SK-N-MC (cell line): ENCODE measurements at regions not wholly inside any gene's neighbourhood (a gene's known extent, or its start where the extent isn't known, plus 50 kb on each side); places are given as distances from the start of the nearest gene placed in this dataset.

Experiments used
- EZH2 ChIP-seq: fragments of 200-600 bp; sonication (generic); IDR thresholded peaks from one replicate; pipeline ENCODE4 v1.6.1; 2017; ENCODE audit warnings: antibody characterized with exemption
- POLR2AphosphoS5 ChIP-seq: IDR thresholded peaks from 2 replicates; pipeline ENCODE4 v1.6.1; 2012; ENCODE audit warnings: mild to moderate bottlenecking, low read depth, low read length, borderline replicate concordance

DNA sequence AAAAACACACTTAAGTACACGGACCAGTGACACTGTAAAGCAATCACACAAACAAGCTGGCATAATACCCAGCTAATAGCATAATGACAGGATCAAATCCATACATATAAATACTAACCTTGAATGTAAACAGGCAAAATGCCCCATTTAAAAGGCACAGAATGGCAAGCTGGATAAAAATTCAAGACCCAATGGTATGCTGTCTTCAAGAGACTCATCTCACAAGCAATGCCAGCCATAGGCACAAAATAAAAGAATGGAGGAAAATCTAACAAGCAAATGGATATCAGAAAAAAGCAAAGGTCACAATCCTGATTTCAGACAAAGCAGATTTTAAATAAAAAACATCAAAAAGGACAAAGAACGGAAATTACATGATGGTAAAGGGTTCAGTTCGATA lies 79.1 kb upstream of the PTGFR start:
- TF ChIP-seq POLR2AphosphoS5 (no peak), EZH2 (no peak)
